HG02973 (cell line): ENCODE measurements at regions not wholly inside any gene's neighbourhood (a gene's known extent, or its start where the extent isn't known, plus 50 kb on each side); places are given as distances from the start of the nearest gene placed in this dataset.

Source experiments
- ATAC-seq: cut with Tn5 transposase; IDR thresholded peaks from one replicate; pipeline ENCODE4 v1.9.1; 2021; ENCODE audit warnings: moderate library complexity; ENCODE audit not compliant: unreplicated experiment

GRCh38 chr2:153109793-153110192, 368.8 kb downstream of the RPRM start:
- no peak for ATAC-seq

GRCh38 chr2:153106802-153107477, 371.6 kb downstream of the RPRM start:
- ATAC-seq: no peak

- no peak for ATAC-seq
These were observed 372.6 kb downstream of the RPRM start for GRCh38 chr2:153105829-153106578.

GRCh38 chr2:153101187-153101586, 377.4 kb downstream of the RPRM start:
- ATAC-seq: no peak

- no peak for ATAC-seq
These were observed 378.4 kb downstream of the RPRM start for GRCh38 chr2:153100151-153100550.

- no peak for ATAC-seq
These were observed 379.7 kb downstream of the ARL6IP6 start for GRCh38 chr2:153098073-153098472.

- ATAC-seq: no peak
These were observed 377.9 kb downstream of the ARL6IP6 start for GRCh38 chr2:153096272-153096671.

- ATAC-seq: no peak
These were observed 372.9 kb downstream of the ARL6IP6 start for GRCh38 chr2:153091344-153091743.

GRCh38 chr2:153079315-153079714, 360.9 kb downstream of the ARL6IP6 start:
- ATAC-seq: no peak

GRCh38 chr2:153077311-153077710, 358.9 kb downstream of the ARL6IP6 start:
- no peak for ATAC-seq

GRCh38 chr2:153074207-153074606, 355.8 kb downstream of the ARL6IP6 start:
- no peak for ATAC-seq

GRCh38 chr2:153072813-153073212, 354.4 kb downstream of the ARL6IP6 start:
- no peak for ATAC-seq

- ATAC-seq: no peak
These were observed 353.7 kb downstream of the ARL6IP6 start for GRCh38 chr2:153072077-153072476.

GRCh38 chr2:153071090-153071489, 352.7 kb downstream of the ARL6IP6 start:
- no peak for ATAC-seq

- ATAC-seq: no peak
These were observed 350.5 kb downstream of the ARL6IP6 start for GRCh38 chr2:153068915-153069314.

GRCh38 chr2:153068052-153068451, 349.6 kb downstream of the ARL6IP6 start:
- ATAC-seq: no peak

GRCh38 chr2:153059338-153060052, 341.1 kb downstream of the ARL6IP6 start:
- ATAC-seq: no peak

- no peak for ATAC-seq
These were observed 339.3 kb downstream of the ARL6IP6 start for GRCh38 chr2:153057743-153058142.

- ATAC-seq: no peak
These were observed 336.8 kb downstream of the ARL6IP6 start for GRCh38 chr2:153055182-153055581.

- no peak for ATAC-seq
These were observed 334.6 kb downstream of the ARL6IP6 start for GRCh38 chr2:153052807-153053559.

- no peak for ATAC-seq
These were observed 328.8 kb downstream of the ARL6IP6 start for GRCh38 chr2:153047220-153047619.
